Upper lobe of left lung (tissue), 4 donors: ENCODE measurements at regions not wholly inside any gene's neighbourhood (a gene's known extent, or its start where the extent isn't known, plus 50 kb on each side); places are given as distances from the start of the nearest gene placed in this dataset.

Experiments
- CTCF ChIP-seq, 6 experiments: fragments of 450-650 bp in 4 of 6; fragments of 200-600 bp in 2 of 6; sonication (generic) in 2 of 6; IDR thresholded peaks; one replicate each; pipeline ENCODE4 v1.5.1; 2016 to 2019; ENCODE audit warnings: antibody characterized with exemption in 6 of 6
- POLR2A ChIP-seq, 4 donors: fragments of 450-650 bp; IDR thresholded peaks; one replicate each; pipeline ENCODE4 v1.5.1; 2016 to 2017; ENCODE audit warnings: antibody characterized with exemption in 4 of 4, mild to moderate bottlenecking in 2 of 4
- POLR2AphosphoS5 ChIP-seq, 2 donors: sonication (generic); formaldehyde crosslinking; IDR thresholded peaks; one replicate each; pipeline ENCODE4 v1.5.1; 2017; ENCODE audit warnings: antibody characterized with exemption in 2 of 2

- no peak for TF ChIP-seq CTCF (IDR thresholded peaks at IDR 0.05)
- no peak for TF ChIP-seq POLR2A (IDR thresholded peaks at IDR 0.05)
- no peak for TF ChIP-seq POLR2AphosphoS5 (IDR thresholded peaks at IDR 0.05)
These were observed 1319.8 kb downstream of the TBC1D22A start for GRCh38 chr22:48082284-48082683.
